ENCODE measurements at regions not wholly inside any gene's neighbourhood (a gene's known extent, or its start where the extent isn't known, plus 50 kb on each side); places are given as distances from the start of the nearest gene placed in this dataset.

GRCh38 chr2:138831154-138831553, 51.0 kb upstream of the NXPH2 start:
- ChIA-PET CTCF (no interaction called here), POLR2A (no interaction called here)
- H3K4me3 ChIP-seq (ENCODE audit: low read depth, low read length): no peak overlapping the region
- TF ChIP-seq, protein P1, sequence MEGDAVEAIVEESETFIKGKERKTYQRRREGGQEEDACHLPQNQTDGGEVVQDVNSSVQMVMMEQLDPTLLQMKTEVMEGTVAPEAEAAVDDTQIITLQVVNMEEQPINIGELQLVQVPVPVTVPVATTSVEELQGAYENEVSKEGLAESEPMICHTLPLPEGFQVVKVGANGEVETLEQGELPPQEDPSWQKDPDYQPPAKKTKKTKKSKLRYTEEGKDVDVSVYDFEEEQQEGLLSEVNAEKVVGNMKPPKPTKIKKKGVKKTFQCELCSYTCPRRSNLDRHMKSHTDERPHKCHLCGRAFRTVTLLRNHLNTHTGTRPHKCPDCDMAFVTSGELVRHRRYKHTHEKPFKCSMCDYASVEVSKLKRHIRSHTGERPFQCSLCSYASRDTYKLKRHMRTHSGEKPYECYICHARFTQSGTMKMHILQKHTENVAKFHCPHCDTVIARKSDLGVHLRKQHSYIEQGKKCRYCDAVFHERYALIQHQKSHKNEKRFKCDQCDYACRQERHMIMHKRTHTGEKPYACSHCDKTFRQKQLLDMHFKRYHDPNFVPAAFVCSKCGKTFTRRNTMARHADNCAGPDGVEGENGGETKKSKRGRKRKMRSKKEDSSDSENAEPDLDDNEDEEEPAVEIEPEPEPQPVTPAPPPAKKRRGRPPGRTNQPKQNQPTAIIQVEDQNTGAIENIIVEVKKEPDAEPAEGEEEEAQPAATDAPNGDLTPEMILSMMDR (IDR thresholded peaks at IDR 0.05; ENCODE audit: insufficient read depth, low read length, missing control alignments): no peak
- DNase-seq (ENCODE audit: low read depth, low spot score): no peak

DNA sequence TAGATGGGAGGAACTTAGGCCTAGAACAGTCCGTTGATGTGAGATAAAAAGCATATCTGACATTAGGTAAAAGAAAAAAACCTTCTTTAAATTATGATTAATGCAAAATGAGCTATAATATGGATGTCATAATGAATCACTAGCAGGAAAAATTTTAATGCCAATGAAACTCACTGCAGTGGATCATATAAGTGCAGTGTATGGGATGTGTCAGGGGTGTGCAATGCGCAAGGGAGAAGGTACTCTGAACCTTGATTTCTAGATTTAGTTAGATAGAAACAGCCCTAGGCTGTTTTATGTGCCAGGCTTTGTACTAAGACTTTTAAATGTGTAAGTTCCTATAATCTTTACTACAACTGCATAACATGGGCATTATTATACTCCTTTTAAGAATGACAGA, 50.4 kb upstream of the NXPH2 start:
- DNase-seq (ENCODE audit: low read depth, low spot score): no peak
- TF ChIP-seq, protein P1 (IDR thresholded peaks at IDR 0.05; ENCODE audit: insufficient read depth, low read length, missing control alignments): no peak
- ChIA-PET CTCF (no interaction called here), POLR2A (no interaction called here)
- no peak overlapping the region for H3K4me3 ChIP-seq (ENCODE audit: low read depth, low read length)

All from AG04449 (cell line).